WI38 (cell line): ENCODE measurements at regions not wholly inside any gene's neighbourhood (a gene's known extent, or its start where the extent isn't known, plus 50 kb on each side); places are given as distances from the start of the nearest gene placed in this dataset.
"Not testable (repeated sequence)": the region's sequence is repeated elsewhere in the genome, so short reads cannot be mapped to it uniquely, and the experiment has no call there.

ENCODE experiments used
- H3K4me3 ChIP-seq: 2 replicates; pipeline ENCODE4 v1.5.1; 2011; ENCODE audit warnings: low read depth, mild to moderate bottlenecking, control low read depth, low read length
- CTCF ChIP-seq: IDR thresholded peaks from 2 replicates; pipeline ENCODE4 v1.5.1; 2012; ENCODE audit warnings: low read depth, mild to moderate bottlenecking, control low read depth, low read length

DNA sequence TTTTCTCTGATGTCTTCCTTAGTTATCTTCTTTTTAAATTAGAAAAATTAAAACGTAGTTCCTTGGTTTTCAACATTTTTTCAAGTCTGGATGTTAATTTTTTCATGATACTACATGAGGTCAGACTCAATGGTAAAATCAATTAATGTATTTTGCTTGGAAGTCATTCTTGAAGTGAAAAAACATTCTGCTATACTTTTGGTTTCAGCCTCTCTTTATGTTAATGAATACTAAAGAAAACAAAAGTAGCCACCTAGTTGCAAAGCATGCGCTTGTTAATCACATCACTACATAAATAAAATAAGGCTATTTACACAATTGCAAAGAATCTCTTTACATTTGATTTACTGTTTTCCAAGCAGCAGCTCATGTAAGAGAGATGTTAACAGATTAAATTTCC is 170.4 kb downstream of the LIPI start:
- no peak for TF ChIP-seq CTCF
- H3K4me3 ChIP-seq, result no peak overlapping the region

- H3K4me3 ChIP-seq, result peak overlapping the region; percentile 70; the same call in 1 of the 2 replicates
These were observed 182.1 kb downstream of the LIPI start for GRCh38 chr21:14028619-14029018.

GRCh38 chr21:14027235-14027869 is 183.4 kb downstream of the LIPI start:
- peak overlapping the region; percentile 70 for H3K4me3 ChIP-seq

DNA sequence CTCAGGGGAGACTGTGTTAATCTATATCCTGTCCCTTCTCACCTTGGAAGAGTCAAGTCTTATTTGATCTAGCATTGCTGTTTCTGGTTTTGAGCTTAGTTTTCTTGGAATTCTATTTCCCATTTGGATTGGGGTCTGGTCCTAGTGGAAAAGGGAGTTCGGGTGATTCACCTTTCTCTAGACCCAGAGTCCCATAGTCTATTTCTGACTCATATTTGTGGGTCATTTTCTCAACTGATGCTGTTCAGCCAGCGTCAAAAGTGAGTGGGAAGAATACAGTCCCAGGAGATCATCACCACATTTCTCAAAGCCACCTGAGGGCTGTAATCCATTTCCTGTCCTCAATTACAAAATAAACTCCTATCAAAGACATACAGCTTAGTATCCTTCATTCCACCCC is 190.6 kb downstream of the LIPI start:
- H3K4me3 ChIP-seq, result not testable (repeated sequence)

- not testable (repeated sequence) for H3K4me3 ChIP-seq
These were observed 194.9 kb downstream of the LIPI start for GRCh38 chr21:14015841-14016240.

GRCh38 chr21:14013623-14014498 is 196.9 kb downstream of the LIPI start:
- not testable (repeated sequence) for H3K4me3 ChIP-seq

- no peak for TF ChIP-seq CTCF
- H3K4me3 ChIP-seq, result no peak overlapping the region
These were observed 197.6 kb downstream of the LIPI start for GRCh38 chr21:14013056-14013603.

- no peak overlapping the region for H3K4me3 ChIP-seq
- no peak for TF ChIP-seq CTCF
These were observed 198.3 kb downstream of the LIPI start for GRCh38 chr21:14012409-14012808.

- not testable (repeated sequence) for H3K4me3 ChIP-seq
These were observed 199.0 kb downstream of the LIPI start for GRCh38 chr21:14011751-14012150.

DNA sequence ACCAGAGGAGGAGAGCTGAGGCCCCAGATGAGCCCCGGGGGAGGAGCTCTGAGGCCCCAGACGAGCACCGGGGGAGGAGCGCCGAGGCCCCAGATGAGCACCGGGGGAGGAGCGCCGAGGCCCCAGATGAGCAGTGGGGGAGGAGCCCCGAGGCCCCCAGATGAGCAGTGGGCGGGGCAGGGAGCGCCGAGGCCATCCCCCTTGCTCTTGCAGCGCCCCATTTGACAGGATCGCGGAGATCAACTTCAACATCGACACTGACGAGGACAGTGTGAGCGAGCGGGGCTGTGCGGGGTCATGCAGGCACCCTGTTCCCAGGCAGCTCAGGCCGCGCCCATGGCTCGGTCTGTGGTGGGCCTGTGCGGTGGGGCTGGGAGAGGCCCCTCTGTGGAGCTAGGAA is 199.6 kb downstream of the LIPI start:
- H3K4me3 ChIP-seq, result not testable (repeated sequence)

DNA sequence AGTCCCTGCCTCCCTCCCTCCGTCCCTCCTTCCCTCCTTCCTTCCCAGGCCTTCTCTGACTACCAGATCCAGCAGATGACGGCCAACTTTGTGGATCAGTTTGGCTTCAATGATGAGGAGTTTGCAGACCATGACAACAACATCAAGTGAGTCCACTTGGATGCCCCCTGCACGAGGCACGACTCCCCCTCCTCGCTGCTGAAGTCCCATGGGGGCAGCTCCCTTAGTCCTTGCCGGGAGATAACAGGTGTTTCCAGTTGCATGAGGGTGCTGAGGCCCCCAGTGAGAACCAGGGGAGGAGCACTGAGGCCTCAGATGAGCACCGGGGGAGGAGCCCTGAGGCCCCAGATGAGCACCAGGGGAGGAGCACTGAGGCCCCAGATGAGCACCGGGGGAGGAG is 200.0 kb downstream of the LIPI start:
- no peak for TF ChIP-seq CTCF
- no peak overlapping the region for H3K4me3 ChIP-seq

DNA sequence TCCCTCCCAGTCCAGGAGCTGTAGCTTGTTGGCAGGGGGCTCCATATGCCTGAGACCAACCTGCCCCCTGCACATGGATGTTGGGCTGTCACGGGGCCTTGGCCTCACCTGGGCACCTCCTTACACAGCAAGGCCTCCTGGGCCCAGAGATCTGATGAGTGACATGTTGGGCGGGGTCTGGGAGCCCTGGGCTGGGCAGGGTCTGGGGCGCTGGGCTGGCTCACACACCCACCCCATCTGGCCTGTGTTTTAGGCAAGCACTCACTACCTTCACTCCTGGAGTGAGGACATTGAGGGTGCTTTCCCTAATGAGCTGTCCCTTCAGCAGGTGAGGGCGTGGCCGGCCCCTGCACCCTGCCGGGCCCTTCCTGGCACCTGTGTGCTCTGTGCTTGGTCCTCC is 200.8 kb downstream of the LIPI start:
- not testable (repeated sequence) for H3K4me3 ChIP-seq

DNA sequence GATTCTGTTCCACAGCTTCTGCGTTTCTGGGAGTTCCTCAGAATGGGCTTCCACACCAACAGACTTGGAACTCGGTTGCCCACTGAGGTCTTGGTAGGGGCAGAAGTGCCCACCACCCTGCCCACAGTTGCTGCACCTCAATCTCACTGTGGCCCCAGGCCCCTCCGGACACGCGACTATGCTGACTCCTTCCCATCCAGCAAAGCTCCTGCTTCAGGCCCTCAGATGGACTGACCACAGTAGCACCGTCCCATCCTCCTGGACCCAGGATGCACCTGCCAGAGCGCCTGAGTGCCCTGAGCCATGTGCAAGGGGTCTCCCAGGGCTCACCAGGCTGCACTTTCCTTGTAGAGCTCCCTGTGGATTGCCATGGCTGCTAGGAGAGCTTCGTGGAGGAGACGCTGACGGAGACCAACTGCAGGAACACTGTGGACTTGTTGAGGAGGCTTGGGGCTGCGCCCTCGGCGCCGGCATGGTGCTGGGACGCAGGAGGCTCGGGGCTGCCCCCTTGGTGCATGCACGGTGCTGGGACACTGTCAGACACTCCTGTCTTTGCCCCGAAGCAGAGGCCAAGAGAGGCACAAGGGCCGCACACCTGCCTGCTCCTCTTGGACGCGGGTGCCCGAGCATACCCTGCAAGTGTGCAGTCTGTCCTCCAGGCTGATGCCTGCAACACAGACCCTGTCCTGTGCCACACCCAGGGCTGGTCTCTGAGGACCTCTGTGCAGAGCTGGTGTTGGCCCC is 201.3 kb downstream of the LIPI start:
- H3K4me3 ChIP-seq, result not testable (repeated sequence)

DNA sequence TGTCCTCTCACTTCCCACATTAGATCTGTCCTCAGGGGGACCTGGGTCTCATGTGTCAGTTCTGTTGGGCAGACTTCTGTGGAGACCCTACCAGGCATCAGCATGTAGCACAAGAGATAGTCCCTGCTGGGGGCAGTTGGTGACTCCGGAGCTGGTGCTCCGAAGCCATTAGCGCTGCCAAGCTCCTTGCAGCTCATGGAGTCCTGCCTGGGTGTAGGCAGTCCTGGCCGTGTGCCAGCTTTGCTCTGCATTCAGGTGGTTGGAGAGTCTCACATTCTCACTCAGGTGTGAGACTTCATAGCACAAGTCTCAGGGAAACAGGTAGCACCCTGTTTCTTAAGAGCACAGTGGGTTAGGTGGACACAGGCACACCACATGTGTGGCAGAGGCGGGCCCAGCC is 202.3 kb downstream of the LIPI start:
- H3K4me3 ChIP-seq, result not testable (repeated sequence)

- H3K4me3 ChIP-seq, result not testable (repeated sequence)
These were observed 202.7 kb downstream of the LIPI start for GRCh38 chr21:14008006-14008405.
